ENCODE measurements at regions not wholly inside any gene's neighbourhood (a gene's known extent, or its start where the extent isn't known, plus 50 kb on each side); places are given as distances from the start of the nearest gene placed in this dataset.

DNA sequence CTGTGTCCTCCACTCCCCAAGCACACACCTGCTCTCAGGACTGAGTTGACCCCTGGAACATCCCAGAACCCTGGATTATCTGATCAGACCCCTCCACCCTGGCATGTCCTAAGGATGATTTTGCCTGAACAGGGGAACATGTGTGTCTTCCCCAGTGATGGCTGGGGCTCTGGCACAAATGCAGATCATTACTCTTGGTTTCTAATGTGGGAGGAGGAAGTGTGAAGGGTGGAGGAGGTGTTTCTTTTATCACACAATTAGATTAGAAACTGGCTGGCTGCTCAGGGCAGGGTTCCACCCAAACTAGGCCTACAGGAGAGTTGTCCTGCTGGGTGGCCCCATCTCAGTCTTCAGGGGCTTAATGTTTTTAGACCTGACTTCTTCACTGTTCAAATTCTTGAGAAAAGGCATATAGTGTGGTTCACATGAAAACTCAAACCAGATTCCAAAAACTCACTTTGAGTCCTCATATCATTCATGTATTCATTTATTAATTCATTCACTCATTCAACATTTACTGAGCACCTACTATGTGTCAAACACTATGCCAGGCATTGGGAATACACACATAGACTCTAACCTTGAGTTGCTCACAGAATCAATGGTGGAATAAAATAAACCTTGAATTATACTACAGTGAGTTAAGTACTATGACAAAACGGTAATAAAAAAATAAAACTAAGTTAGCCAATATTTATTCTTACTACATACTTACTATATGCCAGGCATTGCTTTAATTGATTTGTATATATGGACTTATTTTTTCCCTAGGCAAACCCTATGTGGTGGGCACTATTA lies 221.8 kb upstream of the JUN start:
- no peak for DNase-seq (ENCODE audit: low spot score)

DNA sequence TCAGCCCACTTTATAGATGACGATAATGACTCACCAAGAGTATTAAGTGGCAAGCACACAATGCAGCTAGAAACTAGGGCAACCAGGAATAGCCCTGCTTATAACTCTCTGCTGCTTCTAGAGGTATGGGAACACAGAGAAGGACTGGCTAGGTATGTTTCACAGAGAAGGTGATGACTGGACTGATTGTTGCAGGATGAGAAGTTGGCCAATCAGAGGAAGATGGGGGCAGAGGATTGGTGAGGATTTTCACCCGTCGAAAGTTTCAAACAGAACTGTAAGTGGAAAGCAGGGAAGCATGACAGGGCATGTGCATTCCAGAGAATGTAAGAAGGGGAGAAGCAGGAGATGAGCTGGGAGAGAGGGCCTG lies 222.4 kb upstream of the JUN start:
- no peak for DNase-seq (ENCODE audit: low spot score)

GRCh38 chr1:59006932-59007331 lies 223.1 kb upstream of the JUN start:
- DNase-seq (ENCODE audit: low spot score) = no peak

DNA sequence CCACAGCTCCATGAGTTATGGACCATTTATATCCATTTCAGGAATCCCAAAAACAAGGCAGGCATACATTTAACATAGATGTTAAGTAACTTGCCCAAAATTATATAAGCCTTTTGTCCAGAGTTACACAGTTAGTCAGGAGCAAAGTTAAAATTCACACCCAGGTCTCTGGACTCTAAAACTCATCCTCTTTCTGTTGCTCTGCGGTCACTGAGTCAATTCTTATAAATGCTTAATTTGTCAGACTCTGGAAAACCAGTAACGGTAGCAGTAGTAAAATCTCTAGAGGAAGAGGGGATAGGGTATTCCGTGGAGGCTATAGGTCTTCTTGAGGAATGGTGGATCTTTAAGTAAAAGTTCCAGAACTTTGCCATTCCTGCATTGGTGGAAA lies 223.6 kb upstream of the JUN start:
- DNase-seq (ENCODE audit: low spot score) = no peak

DNA sequence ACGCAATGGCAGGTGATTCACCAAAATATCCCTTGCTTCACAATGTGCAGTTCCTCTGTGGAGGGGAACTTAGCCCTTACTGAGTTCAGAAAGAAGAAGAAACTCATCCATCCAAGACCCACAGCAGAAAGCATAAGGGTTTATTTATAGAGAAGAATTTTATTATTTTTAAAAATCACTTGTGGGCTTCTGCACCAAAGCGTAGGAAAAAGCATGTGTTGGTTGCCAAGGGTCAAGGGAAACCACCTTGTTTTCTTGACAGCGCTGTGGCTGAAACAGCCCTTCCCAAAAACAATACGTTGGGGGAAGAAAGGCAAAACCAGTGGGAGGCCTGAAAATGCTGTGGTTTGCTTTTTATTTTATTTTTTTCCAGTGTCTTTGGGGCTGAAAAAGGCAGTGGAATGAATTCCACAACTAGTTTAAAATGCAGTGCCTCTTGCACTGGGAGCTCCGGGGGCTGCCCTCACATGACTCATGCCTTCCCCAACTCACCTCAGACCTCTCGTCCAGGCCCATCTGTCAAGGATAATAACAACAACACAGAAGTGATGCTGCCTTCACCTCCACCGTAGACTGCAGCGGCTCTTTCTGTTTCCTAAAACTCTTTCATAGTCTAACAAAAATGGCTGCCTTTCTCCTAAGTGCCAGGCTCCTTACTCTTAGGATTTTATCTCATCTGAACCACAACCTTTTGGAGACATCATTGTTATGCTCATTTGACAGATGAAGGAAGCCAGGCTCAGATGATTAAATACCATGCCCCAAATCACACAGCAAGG lies 224.2 kb upstream of the JUN start:
- no peak for DNase-seq (ENCODE audit: low spot score)

GRCh38 chr1:59008599-59009347 lies 224.9 kb upstream of the JUN start:
- DNase-seq (ENCODE audit: low spot score) = no peak

DNA sequence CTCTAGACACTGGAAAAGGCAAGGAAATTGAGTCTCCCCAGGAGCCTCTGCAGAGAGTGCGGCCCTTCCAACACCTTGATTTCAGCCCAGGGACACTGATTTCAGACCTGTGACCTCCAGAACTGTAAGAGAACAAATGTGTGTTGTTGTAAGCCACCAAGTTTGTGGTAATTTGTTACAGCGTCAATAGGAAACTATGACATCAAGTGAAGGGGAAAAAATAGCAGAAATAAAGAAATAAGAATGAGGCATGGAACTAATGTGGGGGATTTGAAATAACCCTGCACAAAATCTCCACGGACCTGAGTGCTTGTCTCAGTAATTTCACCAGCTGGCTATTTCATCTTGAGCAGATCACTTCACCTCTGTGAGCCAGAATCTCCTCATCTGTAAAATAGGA lies 227.8 kb upstream of the JUN start:
- no peak for DNase-seq (ENCODE audit: low spot score)

GRCh38 chr1:59012378-59012777 lies 228.5 kb upstream of the JUN start:
- DNase-seq (ENCODE audit: low spot score) = no peak

DNA sequence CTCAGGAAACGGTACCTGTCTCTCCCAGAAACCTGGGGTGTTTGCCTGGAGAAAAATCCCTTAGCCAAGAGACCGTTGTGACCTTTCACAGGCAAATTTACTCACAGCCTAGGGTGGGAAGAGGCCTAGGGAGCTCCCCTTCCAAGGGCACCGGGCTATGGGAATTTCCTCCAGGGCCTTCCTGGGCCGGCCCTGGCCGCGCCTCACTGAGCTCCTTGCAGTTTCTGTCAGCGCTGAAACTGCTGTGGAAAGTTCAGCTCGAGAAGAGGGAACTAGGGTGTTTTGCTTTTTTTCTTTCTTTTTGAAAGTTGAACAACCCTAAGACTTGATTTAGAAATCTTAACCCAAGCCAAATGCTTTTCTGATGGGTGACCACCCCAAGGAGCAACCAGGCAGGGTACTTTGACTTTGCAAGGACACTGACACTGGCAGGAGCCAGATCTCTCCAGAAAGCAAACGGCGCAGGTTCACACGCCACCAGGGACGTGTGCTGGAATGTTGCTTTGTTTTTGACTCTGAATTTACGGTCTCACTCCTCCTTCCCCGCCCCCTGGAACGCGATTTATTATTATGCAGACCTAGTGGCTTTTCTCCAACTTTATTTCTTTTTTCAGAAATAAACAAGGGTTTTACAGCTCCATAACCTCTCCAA lies 229.6 kb upstream of the JUN start:
- DNase-seq (ENCODE audit: low spot score) = no peak

- DNase-seq (ENCODE audit: low spot score) = no peak
Observed at GRCh38 chr1:59013928-59014279, 230.1 kb upstream of the JUN start.

- DNase-seq (ENCODE audit: low spot score) = no peak
Observed at GRCh38 chr1:59014827-59015226, 231.0 kb upstream of the JUN start.

DNA sequence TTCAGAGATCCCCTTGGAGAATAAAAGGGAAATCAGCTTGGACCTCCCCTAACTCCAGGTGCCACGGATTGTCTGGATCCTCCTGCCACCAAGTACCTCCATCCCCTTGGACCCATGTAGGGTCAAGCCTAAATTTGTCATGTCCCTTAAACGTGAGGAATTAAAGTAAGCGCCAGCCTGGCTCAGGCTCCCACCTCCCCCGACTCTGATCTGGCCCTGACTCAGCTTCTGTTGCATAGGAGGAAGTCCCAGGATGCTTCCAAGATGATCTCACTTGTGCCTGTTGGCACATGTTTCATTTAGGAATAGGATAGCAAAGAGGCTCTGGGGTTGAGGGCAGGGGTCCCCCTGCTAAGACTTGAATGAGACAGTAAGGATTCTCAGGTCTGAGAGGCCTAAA lies 231.9 kb upstream of the JUN start:
- DNase-seq (ENCODE audit: low spot score) = no peak

DNA sequence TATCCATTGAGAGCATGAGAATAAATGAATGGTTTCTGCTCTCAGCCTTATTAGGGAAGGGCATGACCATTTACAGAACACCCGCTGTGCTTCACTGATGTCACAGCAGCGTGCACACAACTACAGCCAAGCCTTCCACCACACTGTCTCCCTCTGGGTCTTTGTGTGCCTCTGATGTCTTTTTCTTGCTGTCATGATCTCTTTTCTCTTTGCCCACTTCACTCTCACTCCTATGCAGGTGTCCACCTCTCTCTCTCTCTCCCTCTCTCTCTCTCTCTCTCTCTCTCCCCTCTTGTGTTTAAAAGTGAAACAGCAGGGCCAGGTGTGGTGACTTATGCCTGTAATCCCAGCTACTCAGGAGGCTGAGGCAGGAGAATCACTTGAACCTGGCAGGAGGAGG lies 232.5 kb upstream of the JUN start:
- DNase-seq (ENCODE audit: low spot score) = no peak

DNA sequence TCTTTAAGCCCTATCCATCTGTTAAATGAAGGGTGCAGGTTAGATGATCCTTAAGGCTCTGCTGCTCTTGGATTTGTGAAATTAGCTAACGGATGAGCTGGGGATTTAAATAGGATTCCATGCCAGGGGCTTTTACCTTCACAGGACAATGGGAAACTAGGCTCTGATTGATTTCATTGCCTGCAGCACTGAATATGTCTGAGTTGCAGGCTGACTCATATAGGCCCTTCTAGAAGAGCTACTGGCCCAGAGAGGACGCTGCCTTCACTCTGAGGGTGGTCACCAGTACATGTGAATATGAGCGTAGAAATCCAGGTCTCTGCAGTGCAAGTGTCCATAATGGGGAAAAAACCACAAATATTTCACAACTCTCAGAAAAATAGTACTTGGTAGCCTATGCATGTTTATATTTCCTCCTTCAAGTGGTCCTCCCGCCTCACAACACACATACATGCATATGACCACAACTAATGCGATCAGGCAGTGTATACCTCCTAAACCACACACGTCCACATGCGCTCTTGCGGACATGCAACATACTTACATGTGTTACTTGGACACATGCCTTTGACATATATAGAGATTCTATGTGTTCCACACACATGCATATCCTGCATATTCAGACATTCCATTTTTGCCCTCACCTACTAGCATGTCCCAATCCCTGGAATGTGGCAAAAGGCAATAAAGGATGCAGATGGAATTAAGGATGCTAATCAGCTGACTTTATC lies 233.8 kb upstream of the JUN start:
- DNase-seq (ENCODE audit: low spot score) = no peak

- no peak for DNase-seq (ENCODE audit: low spot score)
Observed at GRCh38 chr1:59018446-59018845, 234.6 kb upstream of the JUN start.

GRCh38 chr1:59018860-59019259 lies 235.0 kb upstream of the JUN start:
- no peak for DNase-seq (ENCODE audit: low spot score)

- no peak for DNase-seq (ENCODE audit: low spot score)
Observed at GRCh38 chr1:59020151-59020997, 236.5 kb upstream of the JUN start.

DNA sequence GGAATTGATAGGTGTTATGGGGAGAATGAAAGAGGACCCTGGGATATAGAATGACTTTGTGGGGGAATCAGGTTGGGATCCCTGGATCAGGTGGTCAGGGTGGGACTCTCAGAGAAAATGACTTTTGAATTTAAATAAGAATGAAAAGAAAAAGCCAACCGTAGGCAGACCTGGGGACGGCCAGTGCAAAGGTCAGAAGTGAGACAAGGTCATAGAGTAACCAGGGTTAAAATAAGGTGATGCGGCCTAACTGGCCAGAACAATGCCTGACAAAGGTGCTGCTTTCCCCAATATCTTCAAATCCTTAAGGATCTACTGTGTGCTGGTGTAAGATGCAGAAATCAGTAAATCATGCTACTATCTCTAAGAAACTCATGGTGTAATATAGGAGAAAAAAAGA lies 238.4 kb upstream of the JUN start:
- no peak for DNase-seq (ENCODE audit: low spot score)

GRCh38 chr1:59022799-59023198 lies 239.0 kb upstream of the JUN start:
- DNase-seq (ENCODE audit: low spot score) = no peak

DNA sequence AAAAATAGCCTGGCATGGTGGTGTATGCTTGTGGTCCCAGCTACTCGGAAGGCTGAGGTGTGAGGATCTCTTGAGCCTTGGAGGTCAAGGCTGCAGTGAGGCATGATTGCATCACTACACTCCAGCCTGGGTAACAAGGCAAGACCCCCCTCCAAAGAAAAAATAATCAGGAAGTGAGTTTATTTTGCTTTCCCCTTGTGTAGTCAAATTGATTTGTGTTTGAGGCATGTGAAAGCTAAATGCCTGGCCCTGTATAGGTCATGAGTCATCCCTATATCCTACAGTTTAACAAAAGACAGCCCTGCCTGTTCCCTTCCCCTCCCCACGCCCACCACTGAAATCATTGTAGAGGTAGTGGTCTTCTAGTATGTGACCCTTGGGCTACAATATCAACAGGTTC lies 241.4 kb upstream of the JUN start:
- DNase-seq (ENCODE audit: low spot score) = no peak

DNA sequence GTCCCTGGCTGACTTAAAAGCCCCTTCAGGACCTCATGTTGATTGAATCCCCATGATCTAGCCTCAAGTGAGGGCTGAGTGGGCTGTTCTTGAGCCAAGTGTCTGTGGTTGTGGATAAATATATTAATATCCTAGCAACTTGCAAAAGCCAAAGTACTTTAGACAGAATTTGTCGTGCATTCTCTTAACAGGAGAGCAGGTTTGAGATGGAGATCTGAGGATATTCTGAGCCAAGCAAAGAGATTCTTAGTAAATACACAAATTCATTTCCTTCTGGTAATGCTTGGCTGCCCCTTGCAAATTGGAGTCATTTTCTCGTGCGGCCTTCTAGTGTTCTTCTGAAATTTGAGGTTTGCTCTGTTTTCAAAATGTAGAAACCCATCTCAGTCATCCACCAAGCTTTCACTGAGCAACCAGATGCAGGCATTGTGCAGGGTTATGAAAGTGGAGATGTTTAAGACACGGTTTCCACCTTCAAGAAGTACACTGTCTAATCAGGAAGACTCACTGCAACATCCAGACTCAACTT lies 242.1 kb upstream of the JUN start:
- no peak for DNase-seq (ENCODE audit: low spot score)

All from hematopoietic multipotent progenitor cell treated with erythropoietin and hydrocortisone succinate and interleukin-3 and kit ligand, for 17 days (in vitro differentiated cells).